ENCODE measurements at regions not wholly inside any gene's neighbourhood (a gene's known extent, or its start where the extent isn't known, plus 50 kb on each side); places are given as distances from the start of the nearest gene placed in this dataset.

DNA sequence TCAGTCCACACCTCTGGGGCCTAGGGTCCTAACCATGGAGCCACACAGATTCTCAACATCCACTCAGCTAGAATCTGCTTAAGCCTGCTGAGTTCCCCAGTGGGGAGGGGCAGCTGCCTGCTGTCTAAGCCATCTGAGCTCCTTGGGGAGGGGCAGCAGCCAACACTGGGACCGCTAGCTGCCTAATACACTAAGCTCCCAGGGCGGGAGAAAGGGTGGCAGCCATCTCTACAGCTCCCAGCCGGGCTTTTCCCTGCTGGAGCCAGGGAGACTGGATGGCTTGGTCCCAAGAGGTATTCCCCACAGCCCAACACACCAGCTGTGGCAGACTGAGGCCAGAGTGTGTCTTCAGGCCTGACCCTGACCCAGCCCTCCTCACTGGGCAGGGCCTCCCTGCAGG, 217.3 kb upstream of the TMEM45B start:
- TF ChIP-seq POLR2A (IDR thresholded peaks at IDR 0.05), result no peak
- TF ChIP-seq, protein P1, sequence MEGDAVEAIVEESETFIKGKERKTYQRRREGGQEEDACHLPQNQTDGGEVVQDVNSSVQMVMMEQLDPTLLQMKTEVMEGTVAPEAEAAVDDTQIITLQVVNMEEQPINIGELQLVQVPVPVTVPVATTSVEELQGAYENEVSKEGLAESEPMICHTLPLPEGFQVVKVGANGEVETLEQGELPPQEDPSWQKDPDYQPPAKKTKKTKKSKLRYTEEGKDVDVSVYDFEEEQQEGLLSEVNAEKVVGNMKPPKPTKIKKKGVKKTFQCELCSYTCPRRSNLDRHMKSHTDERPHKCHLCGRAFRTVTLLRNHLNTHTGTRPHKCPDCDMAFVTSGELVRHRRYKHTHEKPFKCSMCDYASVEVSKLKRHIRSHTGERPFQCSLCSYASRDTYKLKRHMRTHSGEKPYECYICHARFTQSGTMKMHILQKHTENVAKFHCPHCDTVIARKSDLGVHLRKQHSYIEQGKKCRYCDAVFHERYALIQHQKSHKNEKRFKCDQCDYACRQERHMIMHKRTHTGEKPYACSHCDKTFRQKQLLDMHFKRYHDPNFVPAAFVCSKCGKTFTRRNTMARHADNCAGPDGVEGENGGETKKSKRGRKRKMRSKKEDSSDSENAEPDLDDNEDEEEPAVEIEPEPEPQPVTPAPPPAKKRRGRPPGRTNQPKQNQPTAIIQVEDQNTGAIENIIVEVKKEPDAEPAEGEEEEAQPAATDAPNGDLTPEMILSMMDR (IDR thresholded peaks at IDR 0.05), result no peak

All from stomach (tissue), 4 donors.